H9 (cell line): ENCODE measurements at regions not wholly inside any gene's neighbourhood (a gene's known extent, or its start where the extent isn't known, plus 50 kb on each side); places are given as distances from the start of the nearest gene placed in this dataset.

Experiments used
- DNase-seq: peaks from one replicate; pipeline ENCODE4 v3.0.0-alpha.2; 2017
- H2AFZ ChIP-seq: one replicate; pipeline ENCODE4 v1.6.1; 2013; ENCODE audit warnings: mild to moderate bottlenecking, low read length, control low read depth, moderate library complexity
- H2AK5ac ChIP-seq: 2 replicates; pipeline ENCODE4 v1.6.1; 2013; ENCODE audit warnings: low read length, control low read depth, mixed read lengths; ENCODE audit not compliant: insufficient read length
- H2BK120ac ChIP-seq: one replicate; pipeline ENCODE4 v1.6.1; 2013; ENCODE audit warnings: low read depth, mild to moderate bottlenecking, low read length, control low read depth, inconsistent platforms; ENCODE audit not compliant: poor library complexity, severe bottlenecking
- H2BK12ac ChIP-seq: 2 replicates; pipeline ENCODE4 v1.6.1; 2013; ENCODE audit warnings: low read length, control low read depth, mixed read lengths, low read depth; ENCODE audit not compliant: insufficient read length
- H2BK15ac ChIP-seq: 2 replicates; pipeline ENCODE4 v1.6.1; 2013; ENCODE audit warnings: low read depth, low read length, control low read depth
- H2BK20ac ChIP-seq: one replicate; pipeline ENCODE4 v1.6.1; 2013; ENCODE audit warnings: low read depth, mild to moderate bottlenecking, low read length, control low read depth, inconsistent platforms; ENCODE audit not compliant: poor library complexity, severe bottlenecking
- H2BK5ac ChIP-seq: 2 replicates; pipeline ENCODE4 v1.6.1; 2013; ENCODE audit warnings: low read length, control low read depth, mixed read lengths; ENCODE audit not compliant: insufficient read length
- H3K14ac ChIP-seq: 2 replicates; pipeline ENCODE4 v1.6.1; 2013; ENCODE audit warnings: low read length, control low read depth; ENCODE audit not compliant: insufficient read depth
- H3K18ac ChIP-seq: 2 replicates; pipeline ENCODE4 v1.6.1; 2013; ENCODE audit warnings: low read depth, mild to moderate bottlenecking, mixed read lengths, low read length, control low read depth; ENCODE audit not compliant: insufficient read length
- H3K23ac ChIP-seq: 2 replicates; pipeline ENCODE4 v1.6.1; 2013; ENCODE audit warnings: low read length, control low read depth, mixed read lengths, low read depth; ENCODE audit not compliant: insufficient read length
- H3K23me2 ChIP-seq: 2 replicates; pipeline ENCODE4 v1.6.1; 2013; ENCODE audit warnings: low read depth, mild to moderate bottlenecking, mixed read lengths, low read length, control low read depth; ENCODE audit not compliant: insufficient read length, poor library complexity, severe bottlenecking
- H3K27ac ChIP-seq: 2 replicates; pipeline ENCODE4 v1.5.1; 2013; ENCODE audit warnings: low read length, control low read depth, mixed read lengths, low read depth; ENCODE audit not compliant: insufficient read length
- H3K27me3 ChIP-seq: 2 replicates; pipeline ENCODE4 v1.6.1; 2013; ENCODE audit warnings: low read length, control low read depth, inconsistent platforms; ENCODE audit not compliant: insufficient read depth
- H3K4ac ChIP-seq: 2 replicates; pipeline ENCODE4 v1.6.1; 2013; ENCODE audit warnings: low read depth, mild to moderate bottlenecking, control low read depth, inconsistent platforms, low read length, moderate library complexity
- H3K4me1 ChIP-seq: 2 replicates; pipeline ENCODE4 v1.6.1; 2013; ENCODE audit warnings: low read length, control low read depth, inconsistent platforms; ENCODE audit not compliant: insufficient read depth
- H3K4me2 ChIP-seq: 2 replicates; pipeline ENCODE4 v1.6.1; 2013; ENCODE audit warnings: low read length, control low read depth, mixed read lengths; ENCODE audit not compliant: insufficient read length, insufficient read depth
- H3K56ac ChIP-seq: 2 replicates; pipeline ENCODE4 v1.6.1; 2013; ENCODE audit warnings: low read depth, mild to moderate bottlenecking, mixed read lengths, low read length, control low read depth; ENCODE audit not compliant: insufficient read length
- H3K79me1 ChIP-seq: 2 replicates; pipeline ENCODE4 v1.6.1; 2013; ENCODE audit warnings: low read depth, mild to moderate bottlenecking, moderate library complexity, low read length, control low read depth, inconsistent platforms; ENCODE audit not compliant: insufficient read depth, poor library complexity, severe bottlenecking
- H3K79me2 ChIP-seq: 2 replicates; pipeline ENCODE4 v1.6.1; 2013; ENCODE audit warnings: low read length, control low read depth, inconsistent platforms; ENCODE audit not compliant: insufficient read depth
- H3K9ac ChIP-seq: 2 replicates; pipeline ENCODE4 v1.6.1; 2013; ENCODE audit warnings: low read length, control low read depth, mixed read lengths; ENCODE audit not compliant: insufficient read length; ENCODE audit errors: extremely low read depth
- H3K9me3 ChIP-seq: one replicate; pipeline ENCODE4 v1.6.1; 2013; ENCODE audit warnings: low read depth, low read length, inconsistent platforms; ENCODE audit not compliant: control insufficient read depth
- H3T11ph ChIP-seq: one replicate; pipeline ENCODE4 v1.6.1; 2013; ENCODE audit warnings: mild to moderate bottlenecking, low read length, control low read depth, inconsistent platforms
- H4K20me1 ChIP-seq: one replicate; pipeline ENCODE4 v1.6.1; 2013; ENCODE audit not compliant: control insufficient read depth, insufficient read length, insufficient read depth
- H4K5ac ChIP-seq: 2 replicates; pipeline ENCODE4 v1.6.1; 2013; ENCODE audit warnings: low read depth, mild to moderate bottlenecking, mixed read lengths, low read length, control low read depth; ENCODE audit not compliant: insufficient read length
- H4K8ac ChIP-seq: replicated peaks from 2 replicates; pipeline ENCODE4 v1.6.1; 2013; ENCODE audit warnings: low read length, control low read depth, mixed read lengths, low read depth; ENCODE audit not compliant: insufficient read length
- H4K91ac ChIP-seq: 2 replicates; pipeline ENCODE4 v1.6.1; 2013; ENCODE audit warnings: low read depth, mild to moderate bottlenecking, moderate library complexity, mixed read lengths, low read length, control low read depth; ENCODE audit not compliant: insufficient read length
- H3K27ac Mint-ChIP-seq, 3 experiments: 2 replicates in 2 of 3; 3 replicates in 1 of 3; pipeline ENCODE4 v1.8.0; 2020 to 2021; ENCODE audit warnings: mixed read lengths in 3 of 3, mild to moderate bottlenecking in 1 of 3, moderate library complexity in 1 of 3
- H3K27me3 Mint-ChIP-seq: 2 replicates; pipeline ENCODE4 v1.8.0; 2021; ENCODE audit warnings: low read depth, mild to moderate bottlenecking, moderate library complexity, mixed read lengths
- H3K36me3 Mint-ChIP-seq, 3 experiments: 2 replicates in 2 of 3; 3 replicates in 1 of 3; pipeline ENCODE4 v1.8.0; 2020 to 2021; ENCODE audit warnings: low read depth in 3 of 3, mixed read lengths in 3 of 3; ENCODE audit not compliant: insufficient read depth in 1 of 3
- H3K4me1 Mint-ChIP-seq, 2 experiments: 2 replicates each; pipeline ENCODE4 v1.8.0; 2020; ENCODE audit warnings: mixed read lengths in 2 of 2
- H3K4me3 Mint-ChIP-seq, 2 experiments: 2 replicates in 1 of 2; 3 replicates in 1 of 2; pipeline ENCODE4 v1.8.0; 2020 to 2021; ENCODE audit warnings: mild to moderate bottlenecking in 2 of 2, mixed read lengths in 2 of 2, moderate library complexity in 1 of 2
- H3K9me3 Mint-ChIP-seq, 2 experiments: 2 replicates in 1 of 2; 3 replicates in 1 of 2; pipeline ENCODE4 v1.8.0; 2020; ENCODE audit warnings: mild to moderate bottlenecking in 2 of 2, mixed read lengths in 2 of 2, moderate library complexity in 1 of 2
- CTCF ChIP-seq: fragments of 200-600 bp; sonication (generic); conservative IDR thresholded peaks from 3 replicates; pipeline ENCODE4 v1.8.0; 2021; ENCODE audit warnings: antibody characterized with exemption, mild to moderate bottlenecking
- WGBS: extraction: QIAGEN DNeasy Blood & Tissue Kit; methylation state at CpG from one replicate; pipeline ENCODE4 v1.1.7; 2013; ENCODE audit warnings: missing lambda C conversion rate, low lambda C conversion rate, mixed read lengths; ENCODE audit not compliant: insufficient read length; ENCODE audit errors: extremely low coverage; 5-methylcytosine and 5-hydroxymethylcytosine counted together

GRCh38 chr5:166370928-166371690, 1920.3 kb upstream of the WWC1 start:
- no peak overlapping the region for H2BK15ac ChIP-seq
- no peak overlapping the region for H3T11ph ChIP-seq
- H2BK20ac ChIP-seq = no peak overlapping the region
- H3K9me3 Mint-ChIP-seq = no peaks in the 10 kb centered on the region
- H3K23me2 ChIP-seq = no peaks in the 10 kb centered on the region
- no peak overlapping the region for H4K5ac ChIP-seq
- H2AFZ ChIP-seq = no peak overlapping the region
- no peak overlapping the region for H3K18ac ChIP-seq
- H2BK120ac ChIP-seq = no peak overlapping the region
- H3K27me3 Mint-ChIP-seq = no peaks in the 10 kb centered on the region
- H4K20me1 ChIP-seq = no peaks in the 10 kb centered on the region
- no peak overlapping the region for H3K27ac ChIP-seq
- H2AK5ac ChIP-seq = no peak overlapping the region
- H3K4me3 Mint-ChIP-seq = no peak overlapping the region
- no peak overlapping the region for H3K56ac ChIP-seq
- no peak overlapping the region for H3K9ac ChIP-seq
- TF ChIP-seq CTCF = no peak
- no peaks in the 10 kb centered on the region for H3K9me3 ChIP-seq
- no peak overlapping the region for H3K4ac ChIP-seq
- H3K4me1 ChIP-seq = no peaks in the 10 kb centered on the region; the same call in 1 of the 2 replicates
- H2BK12ac ChIP-seq = no peak overlapping the region
- no peak overlapping the region; a peak in 1 of 7 replicates for H3K27ac Mint-ChIP-seq
- no peak overlapping the region for H2BK5ac ChIP-seq
- no peak overlapping the region for H3K23ac ChIP-seq
- WGBS = no CpG with 5 or more reads among the region's 6 CpGs
- H3K36me3 Mint-ChIP-seq = no peaks in the 10 kb centered on the region
- no peak overlapping the region for H3K4me2 ChIP-seq
- no peak overlapping the region for H3K14ac ChIP-seq
- no peaks in the 10 kb centered on the region for H3K27me3 ChIP-seq
- no peak overlapping the region for H4K91ac ChIP-seq
- H3K4me1 Mint-ChIP-seq = peaks cover 14 to 15% of the 10 kb centered on the region in 2 experiments
- DNase-seq = no peak
- no peak overlapping the region for H4K8ac ChIP-seq
- no peaks in the 10 kb centered on the region for H3K79me2 ChIP-seq
- H3K79me1 ChIP-seq = no peaks in the 10 kb centered on the region
